T-helper 2 cell treated with Interferon-gamma antibody and Interleukin-4, amounts not matched to agents 100 ng/mL and 5 ng/mL, for 36 hours (primary cell): ENCODE measurements at regions not wholly inside any gene's neighbourhood (a gene's known extent, or its start where the extent isn't known, plus 50 kb on each side); places are given as distances from the start of the nearest gene placed in this dataset.
"Not testable (repeated sequence)": the region's sequence is repeated elsewhere in the genome, so short reads cannot be mapped to it uniquely, and the experiment has no call there.

ENCODE experiments used
- intact Hi-C: fragments of 100-400 bp; cut with micrococcal nuclease; formaldehyde crosslinking; loops from one replicate; pipeline ENCODE4 v1.15.1; 2023

GRCh38 chr5:101782352-101783103, 513.6 kb downstream of the SLCO4C1 start:
- intact Hi-C loops: no loop called here

GRCh38 chr5:101751105-101751504, 545.0 kb downstream of the SLCO4C1 start:
- intact Hi-C loops: no loop called here

GRCh38 chr5:101743000-101743399, 553.1 kb downstream of the SLCO4C1 start:
- intact Hi-C loops: not testable (repeated sequence)

- intact Hi-C loops: no loop called here
These were observed 567.2 kb downstream of the SLCO4C1 start for GRCh38 chr5:101728933-101729332.

- intact Hi-C loops: no loop called here
These were observed 574.5 kb downstream of the SLCO4C1 start for GRCh38 chr5:101721543-101721942.

- intact Hi-C loops: no loop called here
These were observed 576.1 kb downstream of the SLCO4C1 start for GRCh38 chr5:101720033-101720432.

- intact Hi-C loops: no loop called here
These were observed 578.4 kb downstream of the SLCO4C1 start for GRCh38 chr5:101717721-101718120.

DNA sequence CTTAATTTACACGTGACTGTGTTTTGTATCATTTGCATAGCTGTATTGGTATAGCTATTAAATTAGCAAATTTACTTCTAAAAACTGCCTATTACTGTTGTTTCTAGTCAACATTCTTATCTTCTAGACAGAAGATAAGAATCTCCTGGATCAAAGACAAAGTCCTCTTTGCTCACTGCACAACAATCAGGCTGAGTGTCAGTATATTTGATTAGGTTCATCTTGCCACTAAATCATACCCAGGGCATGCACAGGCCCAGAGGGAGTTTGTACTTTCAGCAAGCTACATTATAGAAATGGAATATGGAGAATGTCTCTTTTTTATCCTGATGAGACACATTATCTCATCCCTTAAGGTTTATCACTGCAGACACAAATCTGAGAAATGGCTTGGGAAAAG, 579.1 kb downstream of the SLCO4C1 start:
- intact Hi-C loops: no loop called here

- intact Hi-C loops: not testable (repeated sequence)
These were observed 580.3 kb downstream of the SLCO4C1 start for GRCh38 chr5:101715790-101716189.

- intact Hi-C loops: no loop called here
These were observed 606.8 kb downstream of the SLCO4C1 start for GRCh38 chr5:101689306-101689705.

DNA sequence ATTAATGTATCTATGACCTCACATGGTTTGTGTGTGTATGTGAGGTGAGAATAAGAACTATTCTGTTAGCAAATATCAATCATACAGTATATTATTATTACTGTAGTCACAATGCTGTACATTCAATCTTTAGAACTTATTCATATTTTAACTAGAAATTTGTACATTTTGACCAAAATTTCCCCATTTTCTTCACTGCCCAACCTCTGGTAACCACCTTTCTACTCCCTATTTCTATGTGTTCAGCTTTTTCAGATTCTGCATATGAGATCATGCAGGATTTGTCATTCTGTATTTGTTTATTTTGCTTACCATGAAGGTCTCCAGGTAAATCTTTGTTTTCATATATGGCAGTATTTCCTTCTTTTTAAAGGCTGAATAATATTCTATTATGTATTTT, 607.9 kb downstream of the SLCO4C1 start:
- intact Hi-C loops: no loop called here

DNA sequence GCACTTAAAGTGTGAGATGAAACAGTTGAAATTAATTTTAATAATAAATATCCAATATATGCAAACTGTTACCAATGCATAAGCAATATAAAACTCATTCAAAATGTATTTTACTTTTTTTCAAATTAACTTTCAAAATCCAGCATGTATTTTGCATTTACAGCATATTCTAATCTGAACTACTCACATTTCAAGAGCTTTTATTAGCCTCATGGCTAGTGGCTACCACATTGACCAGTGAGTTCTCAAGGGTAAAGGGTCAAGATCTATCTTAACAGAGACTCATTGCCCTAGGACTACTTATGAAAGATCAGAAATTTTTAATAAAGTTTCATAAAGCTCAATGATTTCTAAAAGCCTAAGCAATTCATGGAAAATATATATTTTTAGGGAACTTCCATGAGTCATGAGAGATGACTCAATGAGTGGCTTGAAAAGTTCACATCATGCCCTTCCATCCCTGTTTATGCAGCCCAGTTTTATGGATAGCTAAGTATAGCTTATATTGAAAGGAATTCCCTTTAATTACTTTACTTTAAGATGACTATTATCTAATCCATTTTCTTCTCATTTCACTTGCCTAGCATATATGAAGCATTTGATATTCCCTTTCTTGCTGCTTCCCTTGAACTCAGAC, 608.6 kb downstream of the SLCO4C1 start:
- intact Hi-C loops: no loop called here

DNA sequence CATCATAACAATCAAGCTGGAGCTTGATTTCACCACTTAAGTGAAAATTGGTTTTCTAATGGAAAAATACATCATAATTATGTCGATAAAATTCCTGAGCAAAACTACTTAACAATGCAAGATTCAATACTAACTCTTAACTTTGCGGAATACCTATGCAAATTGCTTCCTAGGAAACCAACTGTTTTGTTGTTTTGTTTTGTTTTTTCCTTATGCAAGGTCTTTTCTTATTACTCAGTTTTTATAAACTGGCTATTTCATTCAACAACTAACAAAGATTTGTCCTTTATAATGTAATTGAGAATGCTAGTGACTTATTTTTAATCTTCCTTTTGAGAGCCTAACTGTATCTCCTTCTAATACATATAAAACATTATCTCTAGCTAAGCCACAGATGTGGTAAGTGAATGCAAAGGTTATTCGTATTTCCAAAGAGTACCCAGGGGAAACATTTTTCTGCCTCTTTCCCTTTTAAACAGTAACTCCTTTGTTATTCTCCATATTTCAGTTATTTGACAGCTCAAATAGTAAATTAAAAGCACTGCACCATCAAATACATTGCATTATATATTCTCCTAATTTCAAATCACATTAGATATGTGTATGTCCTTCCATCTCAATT, 609.4 kb downstream of the SLCO4C1 start:
- intact Hi-C loops: no loop called here

DNA sequence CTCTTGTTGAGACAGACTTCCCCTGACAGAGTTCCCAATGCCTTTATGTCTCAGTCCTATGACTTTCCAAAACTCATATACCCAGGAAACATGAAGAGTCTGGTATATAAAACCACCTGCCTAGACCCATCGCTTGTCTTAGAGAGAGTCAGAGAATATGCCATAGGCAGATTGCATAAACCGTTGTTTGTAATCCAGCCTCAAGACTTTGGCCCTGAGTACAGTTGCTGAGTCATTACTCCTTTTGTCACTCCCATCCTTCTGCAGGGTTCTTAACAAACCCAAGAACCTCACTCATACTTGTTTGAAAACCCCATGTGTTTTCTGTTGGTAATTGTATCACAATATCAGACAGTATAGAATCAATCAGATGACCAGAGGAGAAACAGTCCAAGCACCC, 616.3 kb downstream of the SLCO4C1 start:
- intact Hi-C loops: no loop called here

GRCh38 chr5:101678481-101679193, 617.4 kb downstream of the SLCO4C1 start:
- intact Hi-C loops: loop anchor here (1.0 kb wide), 1 partner anchor 1248 kb away; no protein-coding TSS in a partner anchor

DNA sequence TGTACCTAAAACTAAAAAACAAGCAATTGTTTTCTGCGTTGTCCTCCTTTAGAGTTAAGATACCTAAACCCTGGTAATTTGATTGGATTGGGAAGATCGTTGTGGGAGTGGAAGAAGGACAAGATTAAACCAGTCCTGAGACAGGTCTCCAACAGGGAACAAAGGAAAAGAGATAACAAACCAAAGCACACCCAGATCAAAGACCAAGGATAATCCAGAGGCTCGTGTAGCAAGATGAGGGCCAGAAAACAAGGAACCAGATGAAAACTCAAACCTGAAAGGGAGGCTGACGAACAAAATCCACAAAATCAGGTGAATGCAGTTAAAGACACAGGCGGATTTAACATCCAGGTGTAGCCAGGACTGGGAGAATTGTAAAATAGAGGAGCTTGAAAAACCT, 618.1 kb downstream of the SLCO4C1 start:
- intact Hi-C loops: loop anchor here (1.0 kb wide), 1 partner anchor 1248 kb away; no protein-coding TSS in a partner anchor

GRCh38 chr5:101676646-101677045, 619.4 kb downstream of the SLCO4C1 start:
- intact Hi-C loops: no loop called here

DNA sequence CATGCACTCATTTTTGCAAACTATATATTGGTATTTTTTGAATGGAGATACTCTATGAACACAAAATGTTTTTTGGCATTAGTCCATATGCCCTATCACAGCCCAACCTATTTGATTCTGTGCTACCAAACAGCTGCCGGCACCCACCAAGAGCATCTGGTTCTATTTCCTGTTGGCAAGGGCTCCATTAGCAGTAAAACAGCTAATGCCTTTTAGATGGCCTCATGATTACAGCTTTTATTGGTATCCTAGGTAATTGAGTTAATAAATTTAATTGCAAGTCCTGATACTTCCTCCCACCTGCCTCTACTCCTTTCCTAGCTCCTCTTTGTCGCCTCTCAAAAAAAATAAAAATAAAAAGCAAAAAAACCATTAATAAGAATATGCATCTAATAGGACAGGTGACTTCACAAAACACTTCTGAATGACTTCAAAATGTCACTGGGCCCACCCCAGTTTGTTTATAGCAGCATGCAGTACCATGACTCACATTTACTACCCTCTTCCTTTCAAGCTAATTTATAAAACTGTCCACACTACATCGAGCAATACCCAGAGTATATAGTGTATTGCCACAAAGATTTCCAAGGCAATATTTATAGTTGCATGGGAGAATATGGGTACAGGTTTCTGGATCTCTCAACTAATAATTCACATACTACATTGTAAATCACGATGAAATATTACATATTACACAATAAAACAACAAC, 620.4 kb downstream of the SLCO4C1 start:
- intact Hi-C loops: no loop called here

DNA sequence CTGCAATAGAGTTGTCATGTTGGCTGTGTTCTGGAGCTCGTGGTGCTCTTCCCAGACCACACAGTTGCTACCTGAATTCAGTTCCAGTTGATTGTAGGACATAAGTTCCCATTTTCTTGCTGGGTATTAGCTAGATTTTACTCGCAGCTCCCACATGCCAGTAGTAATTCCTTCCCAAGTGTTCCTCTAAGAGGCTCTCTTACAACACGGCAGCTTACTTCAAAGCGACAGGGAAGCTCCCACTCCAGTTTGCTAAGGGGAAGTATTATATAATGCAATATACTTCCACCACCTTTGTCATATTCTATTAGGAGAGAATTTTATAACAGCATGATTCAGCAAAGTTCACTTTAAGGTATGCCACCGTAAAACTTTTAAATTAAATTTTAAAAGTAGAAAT, 623.0 kb downstream of the SLCO4C1 start:
- intact Hi-C loops: no loop called here

DNA sequence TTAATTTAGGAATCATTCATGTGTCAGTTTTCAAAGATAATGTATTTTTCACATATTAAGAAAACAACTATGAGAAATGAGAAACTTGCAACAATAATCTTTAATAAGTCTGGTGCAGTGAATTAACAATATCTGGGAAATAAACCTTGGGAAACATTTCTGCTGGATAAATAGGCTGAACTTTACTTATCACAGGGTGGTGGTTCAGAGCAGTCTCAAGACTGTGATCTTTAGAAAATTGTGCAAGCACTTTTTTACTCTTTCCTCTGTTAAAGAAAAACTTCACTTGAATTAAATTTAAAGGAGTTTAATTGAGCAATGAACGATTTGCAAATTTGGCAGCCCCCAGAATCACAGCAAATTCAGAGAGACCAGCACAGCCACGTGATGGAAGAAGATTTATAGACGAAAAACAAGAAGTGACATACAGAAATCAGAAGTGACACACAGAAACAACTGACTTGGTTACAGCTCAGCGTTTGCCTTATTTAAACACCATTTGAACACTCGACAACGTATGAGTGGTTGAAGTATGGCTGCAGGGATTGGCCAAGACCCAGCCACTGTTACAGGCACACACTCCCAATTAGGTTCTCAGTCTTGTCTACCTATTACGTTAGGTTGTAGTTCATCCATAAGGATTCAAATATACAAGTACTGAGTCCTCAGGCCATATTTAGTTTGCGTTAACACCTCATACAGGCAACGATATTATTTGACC, 631.9 kb downstream of the SLCO4C1 start:
- intact Hi-C loops: no loop called here

- intact Hi-C loops: no loop called here
These were observed 632.5 kb downstream of the SLCO4C1 start for GRCh38 chr5:101663543-101663942.
